ENCODE measurements at regions not wholly inside any gene's neighbourhood (a gene's known extent, or its start where the extent isn't known, plus 50 kb on each side); places are given as distances from the start of the nearest gene placed in this dataset.
A peak's percentile ranks its signal among the peaks of the same experiment; 100 is the strongest.

GRCh38 chr14:37787879-37788494 is 192.6 kb downstream of the TTC6 start (continued):
- TF ChIP-seq REST (IDR thresholded peaks at IDR 0.05; ENCODE audit: borderline replicate concordance in 1 of 2, low read depth in 1 of 2, low read length in 2 of 2) (peak in 1 of 2 experiments; percentile 49; a peak in 2 of 4 replicates), TEAD3 (CRISPR knock-in tag; optimal IDR thresholded peaks at IDR 0.05; ENCODE audit: borderline replicate concordance) (peak; percentile 94), ZNF335 (CRISPR knock-in tag; IDR thresholded peaks at IDR 0.05) (no peak), SIN3A (IDR thresholded peaks at IDR 0.05; ENCODE audit: borderline replicate concordance, low read depth, low read length) (no peak), MIXL1 (CRISPR knock-in tag; IDR thresholded peaks at IDR 0.05) (peak; percentile 95), ZBTB2 (CRISPR knock-in tag; IDR thresholded peaks at IDR 0.05; ENCODE audit: low read depth) (no peak), ZSCAN9 (CRISPR knock-in tag; IDR thresholded peaks at IDR 0.05; ENCODE audit: borderline replicate concordance) (0 out of 2 replicates have a peak, but pooled peaks have one; percentile 22), ZMYM4 (CRISPR knock-in tag; IDR thresholded peaks at IDR 0.05) (peak; percentile 98), YEATS2 (CRISPR knock-in tag; IDR thresholded peaks at IDR 0.05; ENCODE audit: borderline replicate concordance) (peak; percentile 78; the same call in 1 of the 2 replicates), ZNF264 (CRISPR knock-in tag; IDR thresholded peaks at IDR 0.05) (peak; percentile 90), MLX (CRISPR knock-in tag; IDR thresholded peaks at IDR 0.05) (peak; percentile 48; the same call in 1 of the 2 replicates), NCOR1 (IDR thresholded peaks at IDR 0.05; ENCODE audit: borderline replicate concordance, low read length) (peak; percentile 63), ZNF430 (CRISPR knock-in tag; IDR thresholded peaks at IDR 0.05) (peak; percentile 73; the same call in 1 of the 2 replicates), BHLHE40 (IDR thresholded peaks at IDR 0.05; ENCODE audit: low read length) (peak; percentile 70), IKZF1 (IDR thresholded peaks at IDR 0.05) (no peak), ZKSCAN1 (IDR thresholded peaks at IDR 0.05; ENCODE audit: low read length) (no peak), PITX1 (CRISPR knock-in tag; IDR thresholded peaks at IDR 0.05) (peak; percentile 90), HNRNPK (IDR thresholded peaks at IDR 0.05; ENCODE audit: low read depth, low read length, poor library complexity, severe bottlenecking) (no peak)
- TF ChIP-seq, protein P1, sequence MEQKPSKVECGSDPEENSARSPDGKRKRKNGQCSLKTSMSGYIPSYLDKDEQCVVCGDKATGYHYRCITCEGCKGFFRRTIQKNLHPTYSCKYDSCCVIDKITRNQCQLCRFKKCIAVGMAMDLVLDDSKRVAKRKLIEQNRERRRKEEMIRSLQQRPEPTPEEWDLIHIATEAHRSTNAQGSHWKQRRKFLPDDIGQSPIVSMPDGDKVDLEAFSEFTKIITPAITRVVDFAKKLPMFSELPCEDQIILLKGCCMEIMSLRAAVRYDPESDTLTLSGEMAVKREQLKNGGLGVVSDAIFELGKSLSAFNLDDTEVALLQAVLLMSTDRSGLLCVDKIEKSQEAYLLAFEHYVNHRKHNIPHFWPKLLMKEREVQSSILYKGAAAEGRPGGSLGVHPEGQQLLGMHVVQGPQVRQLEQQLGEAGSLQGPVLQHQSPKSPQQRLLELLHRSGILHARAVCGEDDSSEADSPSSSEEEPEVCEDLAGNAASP (CRISPR knock-in tag; IDR thresholded peaks at IDR 0.05; ENCODE audit: borderline replicate concordance), result peak; percentile 33; the same call in 1 of the 2 replicates
- TF ChIP-seq, protein P2, sequence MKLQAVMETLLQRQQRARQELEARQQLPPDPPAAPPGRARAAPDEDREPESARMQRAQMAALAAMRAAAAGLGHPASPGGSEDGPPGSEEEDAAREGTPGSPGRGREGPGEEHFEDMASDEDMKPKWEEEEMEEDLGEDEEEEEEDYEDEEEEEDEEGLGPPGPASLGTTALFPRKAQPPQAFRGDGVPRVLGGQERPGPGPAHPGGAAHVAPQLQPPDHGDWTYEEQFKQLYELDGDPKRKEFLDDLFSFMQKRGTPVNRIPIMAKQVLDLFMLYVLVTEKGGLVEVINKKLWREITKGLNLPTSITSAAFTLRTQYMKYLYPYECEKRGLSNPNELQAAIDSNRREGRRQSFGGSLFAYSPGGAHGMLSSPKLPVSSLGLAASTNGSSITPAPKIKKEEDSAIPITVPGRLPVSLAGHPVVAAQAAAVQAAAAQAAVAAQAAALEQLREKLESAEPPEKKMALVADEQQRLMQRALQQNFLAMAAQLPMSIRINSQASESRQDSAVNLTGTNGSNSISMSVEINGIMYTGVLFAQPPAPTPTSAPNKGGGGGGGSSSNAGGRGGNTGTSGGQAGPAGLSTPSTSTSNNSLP (IDR thresholded peaks at IDR 0.05; ENCODE audit: low read depth, low read length), result peak; percentile 89
- TF ChIP-seq, protein P3, sequence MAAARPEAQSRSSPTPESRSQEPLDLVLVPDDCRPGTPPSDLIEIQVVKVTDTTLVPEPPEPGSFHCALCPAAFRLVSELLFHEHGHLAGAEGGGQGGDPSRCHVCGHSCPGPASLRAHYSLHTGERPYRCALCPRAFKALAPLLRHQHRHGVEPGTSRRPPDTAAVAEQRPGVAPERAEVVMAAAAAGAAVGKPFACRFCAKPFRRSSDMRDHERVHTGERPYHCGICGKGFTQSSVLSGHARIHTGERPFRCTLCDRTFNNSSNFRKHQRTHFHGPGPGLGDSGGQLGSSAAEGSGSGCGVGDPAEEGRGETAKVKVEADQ (CRISPR knock-in tag; IDR thresholded peaks at IDR 0.05; ENCODE audit: borderline replicate concordance), result no peak
